ENCODE measurements at regions not wholly inside any gene's neighbourhood (a gene's known extent, or its start where the extent isn't known, plus 50 kb on each side); places are given as distances from the start of the nearest gene placed in this dataset.

- no peak for DNase-seq (ENCODE audit: low read depth in 1 of 2, low spot score in 1 of 2)
Observed at GRCh38 chr11:95289378-95290101, 58.5 kb upstream of the SESN3 start.

- DNase-seq (ENCODE audit: low read depth in 1 of 2, low spot score in 1 of 2), result no peak
Observed at GRCh38 chr11:95284057-95285052, 53.4 kb upstream of the SESN3 start.

- no peak for DNase-seq (ENCODE audit: low read depth in 1 of 2, low spot score in 1 of 2)
Observed at GRCh38 chr11:95283650-95284049, 52.6 kb upstream of the SESN3 start.

GRCh38 chr11:95283146-95283545 is 52.1 kb upstream of the SESN3 start:
- DNase-seq (ENCODE audit: low read depth in 1 of 2, low spot score in 1 of 2), result no peak

- DNase-seq (ENCODE audit: low read depth in 1 of 2, low spot score in 1 of 2), result no peak
Observed at GRCh38 chr11:95282291-95282751, 51.3 kb upstream of the SESN3 start.

Measured in activated T-helper 1 cell treated with anti-CD3 and anti-CD28 coated beads, Interleukin-2, amount 50 U/mL, for 16 hours (primary cell).